ENCODE measurements at regions not wholly inside any gene's neighbourhood (a gene's known extent, or its start where the extent isn't known, plus 50 kb on each side); places are given as distances from the start of the nearest gene placed in this dataset.

DNA sequence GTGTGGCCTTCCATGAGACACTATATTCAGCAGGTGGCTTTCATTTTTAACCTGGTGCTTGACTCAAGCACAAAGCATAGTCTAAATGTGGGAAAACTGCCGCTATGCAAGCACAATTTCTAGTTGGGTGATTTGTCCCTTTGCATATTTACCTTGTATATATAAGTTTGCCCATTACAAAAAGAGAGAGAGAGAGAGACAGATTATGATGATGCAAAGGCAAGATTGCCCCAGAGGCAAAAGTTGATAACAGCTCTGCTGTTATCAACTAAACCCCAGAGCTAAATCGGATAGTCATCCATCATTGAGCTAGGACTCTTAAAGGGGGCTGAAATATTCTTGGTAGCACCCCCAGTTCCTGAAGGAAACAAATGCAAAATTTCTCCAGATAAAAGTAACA is 141.5 kb downstream of the AQP9 start:
- TF ChIP-seq, protein P1, sequence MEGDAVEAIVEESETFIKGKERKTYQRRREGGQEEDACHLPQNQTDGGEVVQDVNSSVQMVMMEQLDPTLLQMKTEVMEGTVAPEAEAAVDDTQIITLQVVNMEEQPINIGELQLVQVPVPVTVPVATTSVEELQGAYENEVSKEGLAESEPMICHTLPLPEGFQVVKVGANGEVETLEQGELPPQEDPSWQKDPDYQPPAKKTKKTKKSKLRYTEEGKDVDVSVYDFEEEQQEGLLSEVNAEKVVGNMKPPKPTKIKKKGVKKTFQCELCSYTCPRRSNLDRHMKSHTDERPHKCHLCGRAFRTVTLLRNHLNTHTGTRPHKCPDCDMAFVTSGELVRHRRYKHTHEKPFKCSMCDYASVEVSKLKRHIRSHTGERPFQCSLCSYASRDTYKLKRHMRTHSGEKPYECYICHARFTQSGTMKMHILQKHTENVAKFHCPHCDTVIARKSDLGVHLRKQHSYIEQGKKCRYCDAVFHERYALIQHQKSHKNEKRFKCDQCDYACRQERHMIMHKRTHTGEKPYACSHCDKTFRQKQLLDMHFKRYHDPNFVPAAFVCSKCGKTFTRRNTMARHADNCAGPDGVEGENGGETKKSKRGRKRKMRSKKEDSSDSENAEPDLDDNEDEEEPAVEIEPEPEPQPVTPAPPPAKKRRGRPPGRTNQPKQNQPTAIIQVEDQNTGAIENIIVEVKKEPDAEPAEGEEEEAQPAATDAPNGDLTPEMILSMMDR (IDR thresholded peaks at IDR 0.05), result no peak
- Mint-ChIP-seq H3K9me3 (ENCODE audit: low read depth) (no peaks in the 10 kb centered on the region), H3K27ac (ENCODE audit: unreplicated experiment) (no peak overlapping the region), H3K36me3 (ENCODE audit: low read depth) (no peaks in the 10 kb centered on the region), H3K4me3 (ENCODE audit: unreplicated experiment) (no peak overlapping the region), H3K27me3 (ENCODE audit: low read depth) (peaks cover 10% of the 10 kb centered on the region), H3K4me1 (ENCODE audit: low read depth) (no peaks in the 10 kb centered on the region)
- DNase-seq (ENCODE audit: low spot score), result no peak

DNA sequence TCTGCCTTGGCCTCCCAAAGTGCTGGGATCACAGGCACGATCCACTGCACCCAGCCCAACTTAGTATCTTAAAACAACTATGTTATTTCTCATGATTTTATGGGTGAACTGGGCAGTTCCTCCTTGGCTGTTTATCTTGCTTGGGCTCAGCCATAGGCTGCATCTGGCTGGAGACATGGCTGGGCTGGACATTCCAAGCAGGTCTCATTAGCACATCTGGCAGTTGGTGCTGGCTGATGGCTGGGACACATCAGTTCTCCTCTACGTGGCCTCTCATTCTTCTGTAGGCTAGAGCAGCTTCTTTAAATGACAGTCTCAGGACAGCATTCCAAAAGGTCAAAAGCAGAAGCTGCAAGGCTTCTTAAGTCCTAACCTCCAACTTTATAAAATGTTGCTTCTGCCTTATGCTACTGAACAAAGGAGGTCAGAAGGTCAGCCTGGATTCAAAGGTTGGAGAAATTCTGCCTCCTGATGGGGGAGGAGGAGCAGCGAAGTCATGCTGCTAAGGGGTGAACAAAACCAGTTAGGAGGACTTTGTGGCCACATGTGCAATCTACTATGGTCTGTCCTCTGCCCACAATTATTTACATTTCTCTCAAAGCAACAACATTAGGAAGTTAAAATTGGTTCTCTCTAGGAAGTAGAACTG is 144.0 kb downstream of the AQP9 start:
- TF ChIP-seq, protein P1 (IDR thresholded peaks at IDR 0.05), result no peak
- no peak overlapping the region for H3K27ac Mint-ChIP-seq (ENCODE audit: unreplicated experiment)
- H3K9me3 Mint-ChIP-seq (ENCODE audit: low read depth), result no peaks in the 10 kb centered on the region
- no peak overlapping the region for H3K4me3 Mint-ChIP-seq (ENCODE audit: unreplicated experiment)
- H3K27me3 Mint-ChIP-seq (ENCODE audit: low read depth), result peaks cover 10% of the 10 kb centered on the region
- DNase-seq (ENCODE audit: low spot score), result no peak
- no peaks in the 10 kb centered on the region for H3K36me3 Mint-ChIP-seq (ENCODE audit: low read depth)
- no peaks in the 10 kb centered on the region for H3K4me1 Mint-ChIP-seq (ENCODE audit: low read depth)

DNA sequence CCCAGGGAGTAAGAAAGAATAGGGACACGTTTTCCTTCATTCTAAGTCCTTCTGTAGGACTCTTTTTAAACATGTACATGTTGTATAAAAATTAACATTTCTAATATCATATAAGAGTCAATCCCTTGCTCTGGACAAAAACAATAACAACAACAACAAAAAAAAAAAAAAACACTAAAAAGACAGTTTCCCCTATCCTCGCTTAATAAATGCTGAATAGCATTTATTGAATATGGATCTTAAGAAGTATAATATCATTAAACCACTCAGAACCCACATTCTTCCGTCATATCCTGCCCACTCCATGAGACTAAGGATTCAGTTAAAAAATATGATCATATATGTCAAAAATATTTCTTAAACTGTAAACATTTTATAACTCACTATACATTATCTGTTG is 145.1 kb downstream of the AQP9 start:
- no peaks in the 10 kb centered on the region for H3K4me1 Mint-ChIP-seq (ENCODE audit: low read depth)
- peaks cover 10% of the 10 kb centered on the region for H3K27me3 Mint-ChIP-seq (ENCODE audit: low read depth)
- H3K4me3 Mint-ChIP-seq (ENCODE audit: unreplicated experiment), result no peak overlapping the region
- DNase-seq (ENCODE audit: low spot score), result no peak
- no peaks in the 10 kb centered on the region for H3K9me3 Mint-ChIP-seq (ENCODE audit: low read depth)
- TF ChIP-seq, protein P1 (IDR thresholded peaks at IDR 0.05), result no peak
- no peak overlapping the region for H3K27ac Mint-ChIP-seq (ENCODE audit: unreplicated experiment)
- H3K36me3 Mint-ChIP-seq (ENCODE audit: low read depth), result no peaks in the 10 kb centered on the region

DNA sequence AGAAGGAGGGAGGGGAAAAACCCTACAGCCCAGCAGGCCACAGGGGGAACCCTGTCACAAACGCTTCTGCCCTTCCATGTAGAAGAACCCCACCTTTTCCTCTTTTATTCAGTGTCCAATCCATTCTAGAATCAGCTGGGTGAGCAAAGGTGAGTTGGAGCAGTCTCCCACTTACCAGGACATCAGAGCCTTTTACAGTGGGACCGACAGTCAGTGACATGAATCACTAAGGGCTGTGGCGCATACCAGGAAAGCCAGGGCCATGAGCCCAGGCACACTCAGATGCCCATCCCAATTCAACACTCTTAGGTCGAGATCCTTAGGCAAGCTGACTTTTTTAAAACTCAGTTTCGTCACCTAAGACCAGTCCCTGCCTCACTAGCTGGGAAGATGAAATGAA is 146.1 kb downstream of the AQP9 start:
- TF ChIP-seq, protein P1 (IDR thresholded peaks at IDR 0.05), result no peak
- Mint-ChIP-seq H3K4me3 (ENCODE audit: unreplicated experiment) (no peak overlapping the region), H3K9me3 (ENCODE audit: low read depth) (no peaks in the 10 kb centered on the region), H3K27ac (ENCODE audit: unreplicated experiment) (no peak overlapping the region), H3K4me1 (ENCODE audit: low read depth) (no peaks in the 10 kb centered on the region), H3K27me3 (ENCODE audit: low read depth) (peaks cover 4% of the 10 kb centered on the region), H3K36me3 (ENCODE audit: low read depth) (no peaks in the 10 kb centered on the region)
- no peak for DNase-seq (ENCODE audit: low spot score)

DNA sequence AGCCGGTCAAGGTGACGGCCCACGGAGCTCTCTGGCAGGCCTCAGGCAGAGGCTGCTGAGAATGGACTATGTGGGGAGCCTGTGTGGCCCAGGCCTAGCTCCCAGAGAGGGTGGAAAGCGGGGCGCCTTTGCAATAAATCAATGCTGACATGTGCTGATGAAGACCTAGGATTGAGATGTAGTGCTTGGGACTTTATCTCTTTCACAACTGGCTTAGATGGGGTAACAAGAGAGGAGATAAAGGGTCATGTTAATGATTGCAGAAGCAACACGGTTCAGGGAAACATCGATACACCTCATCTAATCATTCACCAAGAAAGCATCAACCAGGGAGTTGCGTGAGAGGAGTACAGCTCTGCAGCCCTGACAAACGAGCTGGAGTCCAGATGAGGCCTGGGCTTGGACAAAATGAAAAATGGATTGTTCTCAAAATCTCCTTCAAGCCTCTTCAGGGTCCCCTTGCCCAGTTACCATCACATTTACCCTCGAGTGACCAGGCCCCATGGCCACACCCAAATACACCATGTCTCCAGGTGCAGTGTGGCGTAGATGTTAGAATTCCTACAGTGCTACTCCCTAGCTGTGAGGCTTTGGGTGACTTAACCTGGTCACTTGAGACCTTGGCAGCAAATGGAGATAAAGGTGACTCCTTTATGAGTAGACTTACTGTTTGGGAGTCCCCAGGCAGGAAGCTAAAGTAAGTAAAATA is 146.4 kb upstream of the LIPC start:
- Mint-ChIP-seq H3K4me1 (ENCODE audit: low read depth) (no peaks in the 10 kb centered on the region), H3K27ac (ENCODE audit: unreplicated experiment) (no peak overlapping the region), H3K36me3 (ENCODE audit: low read depth) (no peaks in the 10 kb centered on the region)

More for the DNA sequence above, 146.4 kb upstream of the LIPC start:
- TF ChIP-seq, protein P1 (IDR thresholded peaks at IDR 0.05), result no peak
- no peak for DNase-seq (ENCODE audit: low spot score)
- Mint-ChIP-seq H3K27me3 (ENCODE audit: low read depth) (no peaks in the 10 kb centered on the region), H3K9me3 (ENCODE audit: low read depth) (no peaks in the 10 kb centered on the region), H3K4me3 (ENCODE audit: unreplicated experiment) (no peak overlapping the region)

Data from chondrocyte (in vitro differentiated cells).